ENCODE measurements at regions not wholly inside any gene's neighbourhood (a gene's known extent, or its start where the extent isn't known, plus 50 kb on each side); places are given as distances from the start of the nearest gene placed in this dataset.

- 67% methylated on average over 1 of the region's 1 CpG; no CpG with 5 or more reads in 1 of the 2 donors for WGBS, 2 donors (ENCODE audit: low coverage in 1 of 2)
- H3K27ac ChIP-seq, result no peak overlapping the region
- intact Hi-C loops (cut with DNase I; ENCODE audit: low total_unique reads), result no loop called here
- H3K9me3 ChIP-seq, result no peaks in the 10 kb centered on the region
- in situ Hi-C loops (cut with MboI; ENCODE audit: low pct_ligation_motif_present in 1 of 4, low pct_unique_long_range_greater_than_20kb in 1 of 4, low sequenced_read_pairs in 3 of 4), result no loop called here
- H3K4me3 ChIP-seq, result no peak overlapping the region
- H3K4me1 ChIP-seq, result no peaks in the 10 kb centered on the region
- H3K36me3 ChIP-seq, result no peaks in the 10 kb centered on the region
- TF ChIP-seq POLR2A (IDR thresholded peaks at IDR 0.05) (no peak), POLR2AphosphoS5 (IDR thresholded peaks at IDR 0.05) (no peak), EP300 (IDR thresholded peaks at IDR 0.05; ENCODE audit: low read depth) (no peak), CTCF (IDR thresholded peaks at IDR 0.05) (no peak)
- H3K27me3 ChIP-seq, result peaks cover 22% of the 10 kb centered on the region
- no peak for DNase-seq
Observed at GRCh38 chr22:22425356-22425755, 83.2 kb downstream of the ZNF280B start.

- no peak overlapping the region for H3K4me3 ChIP-seq
- in situ Hi-C loops (cut with MboI; ENCODE audit: low pct_ligation_motif_present in 1 of 4, low pct_unique_long_range_greater_than_20kb in 1 of 4, low sequenced_read_pairs in 3 of 4), result no loop called here
- no peaks in the 10 kb centered on the region for H3K9me3 ChIP-seq
- no peak for TF ChIP-seq EP300 (IDR thresholded peaks at IDR 0.05; ENCODE audit: low read depth)
- TF ChIP-seq CTCF (IDR thresholded peaks at IDR 0.05), result no peak
- TF ChIP-seq POLR2A (IDR thresholded peaks at IDR 0.05), result no peak
- TF ChIP-seq POLR2AphosphoS5 (IDR thresholded peaks at IDR 0.05), result no peak
- H3K27me3 ChIP-seq, result peaks cover 22% of the 10 kb centered on the region
- intact Hi-C loops (cut with DNase I; ENCODE audit: low total_unique reads), result no loop called here
- no peak for DNase-seq
- no peaks in the 10 kb centered on the region for H3K4me1 ChIP-seq
- 77% methylated on average over 8 of the region's 8 CpGs; no CpG with 5 or more reads in 1 of the 2 donors for WGBS, 2 donors (ENCODE audit: low coverage in 1 of 2)
- H3K36me3 ChIP-seq, result no peaks in the 10 kb centered on the region
- H3K27ac ChIP-seq, result no peak overlapping the region
Observed at GRCh38 chr22:22425783-22426624, 82.5 kb downstream of the ZNF280B start.

GRCh38 chr22:22427542-22428065 lies 80.9 kb downstream of the ZNF280B start:
- Histone ChIP-seq H3K27ac (no peak overlapping the region), H3K9me3 (no peaks in the 10 kb centered on the region), H3K4me3 (no peak overlapping the region), H3K27me3 (peaks cover 17% of the 10 kb centered on the region), H3K4me1 (no peaks in the 10 kb centered on the region), H3K36me3 (no peaks in the 10 kb centered on the region)
- intact Hi-C loops (cut with DNase I; ENCODE audit: low total_unique reads) (no loop called here), in situ Hi-C loops (cut with MboI; ENCODE audit: low pct_ligation_motif_present in 1 of 4, low pct_unique_long_range_greater_than_20kb in 1 of 4, low sequenced_read_pairs in 3 of 4) (no loop called here)
- TF ChIP-seq EP300 (IDR thresholded peaks at IDR 0.05; ENCODE audit: low read depth) (no peak), CTCF (IDR thresholded peaks at IDR 0.05) (no peak), POLR2A (IDR thresholded peaks at IDR 0.05) (no peak), POLR2AphosphoS5 (IDR thresholded peaks at IDR 0.05) (no peak)
- 98% methylated on average over 4 of the region's 4 CpGs; no CpG with 5 or more reads in 1 of the 2 donors for WGBS, 2 donors (ENCODE audit: low coverage in 1 of 2)
- DNase-seq, result no peak

GRCh38 chr22:22428222-22429098 lies 80.1 kb downstream of the ZNF280B start:
- in situ Hi-C loops (cut with MboI; ENCODE audit: low pct_ligation_motif_present in 1 of 4, low pct_unique_long_range_greater_than_20kb in 1 of 4, low sequenced_read_pairs in 3 of 4) (no loop called here), intact Hi-C loops (cut with DNase I; ENCODE audit: low total_unique reads) (no loop called here)
- no peak for DNase-seq
- Histone ChIP-seq H3K4me3 (no peak overlapping the region), H3K4me1 (no peaks in the 10 kb centered on the region), H3K9me3 (no peaks in the 10 kb centered on the region), H3K27ac (no peak overlapping the region), H3K27me3 (peaks cover 17% of the 10 kb centered on the region), H3K36me3 (no peaks in the 10 kb centered on the region)
- WGBS, 2 donors (ENCODE audit: low coverage in 1 of 2), result 78 to 89% methylated on average over 1 to 8 of the region's 8 CpGs
- TF ChIP-seq CTCF (IDR thresholded peaks at IDR 0.05), result no peak
- no peak for TF ChIP-seq POLR2A (IDR thresholded peaks at IDR 0.05)
- no peak for TF ChIP-seq POLR2AphosphoS5 (IDR thresholded peaks at IDR 0.05)
- TF ChIP-seq EP300 (IDR thresholded peaks at IDR 0.05; ENCODE audit: low read depth), result no peak

Measured in transverse colon (tissue), 4 donors.